Prostate gland (tissue), 2 donors: ENCODE measurements at regions not wholly inside any gene's neighbourhood (a gene's known extent, or its start where the extent isn't known, plus 50 kb on each side); places are given as distances from the start of the nearest gene placed in this dataset.
"Not testable (repeated sequence)": the region's sequence is repeated elsewhere in the genome, so short reads cannot be mapped to it uniquely, and the experiment has no call there.

Source experiments
- DNase-seq: peaks from one replicate; pipeline ENCODE4 v3.0.0-alpha.2; 2019; ENCODE audit warnings: low spot score
- H3K27ac ChIP-seq, 2 donors: fragments of 200-600 bp; sonication (generic); 2 replicates each; pipeline ENCODE4 v1.5.1; 2017 to 2019
- H3K27me3 ChIP-seq: fragments of 200-600 bp; sonication (generic); replicated peaks from 2 replicates; pipeline ENCODE4 v1.5.1; 2019; ENCODE audit not compliant: insufficient read depth
- H3K36me3 ChIP-seq, 2 donors: fragments of 200-600 bp; sonication (generic); 1 replicate in 1 of 2; 2 replicates in 1 of 2; pipeline versions ENCODE4 v1.5.1 to v1.8.1; 2017 to 2019
- H3K4me1 ChIP-seq: fragments of 200-600 bp; sonication (generic); replicated peaks from 2 replicates; pipeline ENCODE4 v1.5.1; 2019
- H3K4me3 ChIP-seq, 2 donors: fragments of 200-600 bp; sonication (generic); 2 replicates each; pipeline ENCODE4 v1.5.1; 2017 to 2019
- H3K9me3 ChIP-seq: fragments of 200-600 bp; sonication (generic); 2 replicates; pipeline ENCODE4 v1.5.1; 2017
- CTCF ChIP-seq, 4 experiments: fragments of 200-600 bp in 2 of 4; fragments of 450-650 bp in 2 of 4; sonication (generic) in 2 of 4; IDR thresholded peaks; 1 replicate in 3 of 4; 2 replicates in 1 of 4; pipeline ENCODE4 v1.5.1; 2016 to 2019; ENCODE audit warnings: antibody characterized with exemption in 4 of 4, mild to moderate bottlenecking in 2 of 4, moderate library complexity in 2 of 4
- POLR2A ChIP-seq: fragments of 450-650 bp; IDR thresholded peaks from one replicate; pipeline ENCODE4 v1.6.1; 2016; ENCODE audit warnings: antibody characterized with exemption, mild to moderate bottlenecking
- POLR2AphosphoS5 ChIP-seq: sonication (generic); formaldehyde crosslinking; IDR thresholded peaks from one replicate; pipeline ENCODE4 v1.6.1; 2017; ENCODE audit warnings: antibody characterized with exemption
- WGBS: methylation state at CpG from one replicate; pipeline ENCODE4 v1.1.5; 2018; 5-methylcytosine and 5-hydroxymethylcytosine counted together
- intact Hi-C: fragments of 100-400 bp; cut with DNase I; formaldehyde crosslinking; loops from one replicate; pipeline ENCODE4 v1.14.2; 2022

GRCh38 chrX:45623266-45623665, 422.6 kb upstream of the DIPK2B start:
- intact Hi-C loops: loop anchor here (10.0 kb wide), 2 partner anchors 108 to 122 kb away; no protein-coding TSS in a partner anchor
- no peaks in the 10 kb centered on the region for H3K9me3 ChIP-seq
- H3K36me3 ChIP-seq: no peaks in the 10 kb centered on the region
- TF ChIP-seq CTCF (IDR thresholded peaks at IDR 0.05): no peak
- peak; percentile 41 for TF ChIP-seq POLR2AphosphoS5
- no peak for TF ChIP-seq POLR2A
- no peaks in the 10 kb centered on the region for H3K27me3 ChIP-seq
- H3K4me3 ChIP-seq: no peak overlapping the region
- no peaks in the 10 kb centered on the region for H3K4me1 ChIP-seq
- DNase-seq: no peak
- no peak overlapping the region for H3K27ac ChIP-seq

GRCh38 chrX:45622538-45622937, 421.9 kb upstream of the DIPK2B start:
- TF ChIP-seq POLR2A (no peak), POLR2AphosphoS5 (no peak), CTCF (IDR thresholded peaks at IDR 0.05) (no peak)

GRCh38 chrX:45622042-45622423, 421.4 kb upstream of the DIPK2B start:
- TF ChIP-seq POLR2AphosphoS5 (no peak), POLR2A (no peak), CTCF (IDR thresholded peaks at IDR 0.05) (no peak)
- no peak for DNase-seq
- Histone ChIP-seq H3K4me3 (no peak overlapping the region), H3K36me3 (no peaks in the 10 kb centered on the region), H3K9me3 (no peaks in the 10 kb centered on the region), H3K27ac (no peak overlapping the region), H3K4me1 (no peaks in the 10 kb centered on the region), H3K27me3 (no peaks in the 10 kb centered on the region)
- intact Hi-C loops: loop anchor here (10.0 kb wide), 2 partner anchors 107 to 123 kb away; no protein-coding TSS in a partner anchor
- 63% methylated on average over 3 of the region's 3 CpGs for WGBS

More at GRCh38 chrX:45622538-45622937, 421.9 kb upstream of the DIPK2B start:
- intact Hi-C loops: loop anchor here (10.0 kb wide), 2 partner anchors 108 to 122 kb away; no protein-coding TSS in a partner anchor
- Histone ChIP-seq H3K27ac (no peak overlapping the region), H3K4me1 (no peaks in the 10 kb centered on the region), H3K9me3 (no peaks in the 10 kb centered on the region), H3K36me3 (no peaks in the 10 kb centered on the region), H3K4me3 (no peak overlapping the region), H3K27me3 (no peaks in the 10 kb centered on the region)
- no peak for DNase-seq

GRCh38 chrX:45621376-45622041, 420.8 kb upstream of the DIPK2B start:
- TF ChIP-seq POLR2AphosphoS5 (no peak), CTCF (IDR thresholded peaks at IDR 0.05) (no peak), POLR2A (no peak)
- H3K4me3 ChIP-seq: no peak overlapping the region
- WGBS: 78% methylated on average over 7 of the region's 7 CpGs
- DNase-seq: no peak
- intact Hi-C loops: loop anchor here (10.0 kb wide), 2 partner anchors 107 to 123 kb away; no protein-coding TSS in a partner anchor
- H3K27me3 ChIP-seq: no peaks in the 10 kb centered on the region
- H3K27ac ChIP-seq: no peak overlapping the region
- no peaks in the 10 kb centered on the region for H3K4me1 ChIP-seq
- no peaks in the 10 kb centered on the region for H3K36me3 ChIP-seq
- H3K9me3 ChIP-seq: no peaks in the 10 kb centered on the region

GRCh38 chrX:45619290-45619689, 418.6 kb upstream of the DIPK2B start:
- intact Hi-C loops: no loop called here
- Histone ChIP-seq H3K27me3 (no peaks in the 10 kb centered on the region), H3K27ac (no peak overlapping the region), H3K4me3 (no peak overlapping the region), H3K9me3 (no peaks in the 10 kb centered on the region), H3K36me3 (no peaks in the 10 kb centered on the region), H3K4me1 (no peaks in the 10 kb centered on the region)
- TF ChIP-seq CTCF (IDR thresholded peaks at IDR 0.05) (no peak), POLR2A (no peak), POLR2AphosphoS5 (no peak)
- WGBS: 17% methylated on average over 2 of the region's 2 CpGs
- DNase-seq: no peak

- H3K4me1 ChIP-seq, H3K4me3 ChIP-seq, H3K36me3 ChIP-seq, DNase-seq, H3K27me3 ChIP-seq, H3K9me3 ChIP-seq, intact Hi-C loops, H3K27ac ChIP-seq: not testable (repeated sequence)
- 96% methylated on average over 8 of the region's 8 CpGs for WGBS
These were observed 414.9 kb upstream of the DIPK2B start for GRCh38 chrX:45615591-45615990.
